GM12878 (cell line): ENCODE measurements at regions not wholly inside any gene's neighbourhood (a gene's known extent, or its start where the extent isn't known, plus 50 kb on each side); places are given as distances from the start of the nearest gene placed in this dataset.
A peak's percentile ranks its signal among the peaks of the same experiment; 100 is the strongest.

ENCODE experiments used
- ATAC-seq: fragments of 200-7000 bp; cut with Tn5 transposase; 3 replicates; pipeline ENCODE4 v1.9.1; 2020; ENCODE audit warnings: mild to moderate bottlenecking, moderate library complexity
- BruUV-seq: library from RNA; stranded (reverse); fragments of 400-500 nt; replicated peaks from 2 replicates; lab custom pipeline; 2021; lab: Mats Ljungman, UMichigan
- CTCF ChIA-PET: fragments of 300-600 bp; sonication (Branson Sonifier 250); formaldehyde crosslinking; extraction: SDS; loops from one replicate; lab custom pipeline; 2021; ENCODE audit warnings: inconsistent platforms; lab: Yijun Ruan, JAX
- POLR2A ChIA-PET: fragments of 350-600 bp; formaldehyde crosslinking; extraction: SDS; loops from one replicate; lab custom pipeline; 2021; ENCODE audit warnings: inconsistent platforms; lab: Charles Lee
- RAD21 ChIA-PET: fragments of 300-600 bp; sonication (Branson Sonifier 250); formaldehyde crosslinking; loops from one replicate; lab custom pipeline; 2023; ENCODE audit warnings: antibody characterized with exemption; ENCODE audit not compliant: unreplicated experiment; lab: Charles Lee
- SMC1A ChIA-PET: fragments of 300-600 bp; sonication (Branson Sonifier 250); formaldehyde crosslinking; loops from one replicate; lab custom pipeline; 2023; ENCODE audit not compliant: unreplicated experiment, uncharacterized antibody; lab: Charles Lee
- DNase-seq: peaks from one replicate; pipeline ENCODE4 v3.0.0-alpha.2; 2011; ENCODE audit warnings: low read depth, low spot score
- FAIRE-seq: peaks from 3 replicates; lab custom pipeline; 2011; peaks lifted over from hg19 to GRCh38; lab: Jason Lieb, UNC
- H2AFZ ChIP-seq: 2 replicates; pipeline ENCODE4 v1.6.0; 2011; ENCODE audit warnings: low read depth, low read length, control low read depth; ENCODE audit not compliant: control insufficient read depth
- H3K27ac ChIP-seq: 2 replicates; pipeline ENCODE4 v1.5.1; 2011; ENCODE audit warnings: control low read depth; ENCODE audit not compliant: control insufficient read depth, insufficient read depth
- H3K27me3 ChIP-seq, 2 experiments: replicated peaks in 1 of 2; 2 replicates each; pipeline versions ENCODE4 v1.6.0 to v1.6.1; 2011; ENCODE audit warnings: low read length in 1 of 2; ENCODE audit not compliant: control insufficient read depth in 2 of 2, insufficient read depth in 2 of 2
- H3K36me3 ChIP-seq, 2 experiments: 2 replicates each; pipeline ENCODE4 v1.5.1; 2011; ENCODE audit warnings: low read length in 1 of 2; ENCODE audit not compliant: control insufficient read depth in 2 of 2, insufficient read depth in 2 of 2
- H3K4me1 ChIP-seq: 2 replicates; pipeline ENCODE4 v1.6.1; 2011; ENCODE audit warnings: mild to moderate bottlenecking, low read length, moderate library complexity, mixed read lengths; ENCODE audit not compliant: control insufficient read depth, insufficient read depth
- H3K4me2 ChIP-seq: 2 replicates; pipeline ENCODE4 v1.6.0; 2011; ENCODE audit warnings: control low read depth; ENCODE audit not compliant: control insufficient read depth, insufficient read depth
- H3K4me3 ChIP-seq: fragments of 200-600 bp; sonication (generic); 2 replicates; pipeline ENCODE4 v1.5.1; 2016
- H3K79me2 ChIP-seq: 2 replicates; pipeline ENCODE4 v1.6.0; 2011; ENCODE audit warnings: low read length; ENCODE audit not compliant: control insufficient read depth, insufficient read depth
- H3K9ac ChIP-seq: 2 replicates; pipeline ENCODE4 v1.8.0; 2011; ENCODE audit warnings: low read length, control low read depth, mixed read lengths; ENCODE audit not compliant: control insufficient read depth, insufficient read depth
- H3K9me3 ChIP-seq: replicated peaks from 3 replicates; pipeline ENCODE4 v1.5.1; 2011; ENCODE audit warnings: mild to moderate bottlenecking, low read length; ENCODE audit not compliant: control insufficient read depth, insufficient read depth
- H4K20me1 ChIP-seq: 2 replicates; pipeline ENCODE4 v1.6.0; 2011; ENCODE audit not compliant: control insufficient read depth, insufficient read depth
- ATF7 ChIP-seq: fragments of 450-650 bp; IDR thresholded peaks from 2 replicates; pipeline ENCODE4 v1.6.1; 2016; ENCODE audit warnings: low read depth, mild to moderate bottlenecking
- FOXK2 ChIP-seq: fragments of 450-650 bp; IDR thresholded peaks from 2 replicates; pipeline ENCODE4 v1.6.1; 2017; ENCODE audit warnings: mild to moderate bottlenecking, moderate library complexity
- HDAC6 ChIP-seq: fragments of 200-600 bp; sonication (generic); IDR thresholded peaks from one replicate; pipeline ENCODE4 v1.8.0; 2017; ENCODE audit warnings: antibody characterized with exemption; ENCODE audit not compliant: unreplicated experiment
- NFYA ChIP-seq: IDR thresholded peaks from 2 replicates; pipeline ENCODE4 v1.6.1; 2011; ENCODE audit warnings: low read depth, mild to moderate bottlenecking, low read length, improper control_type of control experiment, borderline replicate concordance
- NR2F1 ChIP-seq: fragments of 450-650 bp; conservative IDR thresholded peaks from 2 replicates; pipeline ENCODE4 v1.6.1; 2017; ENCODE audit warnings: mild to moderate bottlenecking
- SMAD1 ChIP-seq: fragments of 450-650 bp; IDR thresholded peaks from 2 replicates; pipeline ENCODE4 v1.6.1; 2018; ENCODE audit warnings: mild to moderate bottlenecking, low read depth; ENCODE audit not compliant: partially characterized antibody
- SMAD5 ChIP-seq: IDR thresholded peaks from 2 replicates; pipeline ENCODE4 v1.6.1; 2016; ENCODE audit warnings: antibody characterized with exemption, low read depth
- SMC3 ChIP-seq: IDR thresholded peaks from 2 replicates; pipeline ENCODE4 v1.6.1; 2011; ENCODE audit warnings: low read length, improper control_type of control experiment, borderline replicate concordance
- SPI1 ChIP-seq: IDR thresholded peaks from 2 replicates; pipeline ENCODE4 v1.6.1; 2011; ENCODE audit warnings: low read depth, mild to moderate bottlenecking, low read length, moderate library complexity, borderline replicate concordance; ENCODE audit not compliant: insufficient read depth
- WGBS: methylation state at CpG from one replicate; pipeline ENCODE4 v1.1.6; 2016; ENCODE audit warnings: low lambda C conversion rate; ENCODE audit not compliant: insufficient replicate concordance, insufficient coverage; ENCODE audit errors: missing lambda C conversion rate; 5-methylcytosine and 5-hydroxymethylcytosine counted together
- in situ Hi-C: fragments of 300-500 bp; cut with MboI; formaldehyde crosslinking; loops from 9 replicates; pipeline ENCODE4 v1.14.3; 2018; ENCODE audit warnings: mixed read lengths
- intact Hi-C: fragments of 100-400 bp; cut with micrococcal nuclease; formaldehyde crosslinking; loops from one replicate; pipeline ENCODE4 v1.14.2; 2022; ENCODE audit not compliant: unreplicated experiment
- TF ChIP-seq, protein P1 (sequence below): fragments of 450-650 bp; IDR thresholded peaks from 2 replicates; pipeline ENCODE4 v1.6.1; 2018; ENCODE audit warnings: borderline replicate concordance, mild to moderate bottlenecking; ENCODE audit not compliant: partially characterized antibody

DNA sequence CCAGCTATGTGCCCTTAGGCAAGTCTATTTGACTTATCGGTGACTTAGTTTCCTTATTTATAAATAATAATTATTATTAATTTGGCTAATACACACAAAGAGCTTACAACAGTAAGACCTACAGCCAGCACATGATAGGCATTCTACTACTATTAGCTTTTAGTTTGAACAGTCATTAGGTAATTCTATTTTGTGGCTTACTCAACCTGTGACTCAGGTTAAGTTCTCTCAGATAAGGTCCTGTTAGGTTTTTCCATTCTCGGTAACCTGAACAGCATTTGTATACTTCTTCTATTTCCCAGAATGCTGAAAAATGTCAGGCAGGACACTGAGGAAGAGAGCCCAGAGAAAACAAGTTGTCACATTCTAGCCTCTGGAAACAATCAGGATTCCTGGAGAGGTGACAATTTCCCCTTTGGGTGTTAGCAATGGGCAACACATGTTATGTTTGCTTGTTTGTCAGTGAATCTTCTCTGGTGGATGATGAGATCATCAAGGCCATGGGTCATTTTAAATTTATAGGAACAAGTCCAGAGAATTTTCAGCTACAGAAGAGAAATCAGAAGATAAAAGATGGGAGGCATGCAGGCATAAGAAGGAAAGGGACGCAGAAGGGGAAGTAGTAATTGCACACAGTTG is 2144.7 kb downstream of the PCDH7 start (continued):
- TF ChIP-seq FOXK2 = no peak
- TF ChIP-seq SMC3 = no peak

DNA sequence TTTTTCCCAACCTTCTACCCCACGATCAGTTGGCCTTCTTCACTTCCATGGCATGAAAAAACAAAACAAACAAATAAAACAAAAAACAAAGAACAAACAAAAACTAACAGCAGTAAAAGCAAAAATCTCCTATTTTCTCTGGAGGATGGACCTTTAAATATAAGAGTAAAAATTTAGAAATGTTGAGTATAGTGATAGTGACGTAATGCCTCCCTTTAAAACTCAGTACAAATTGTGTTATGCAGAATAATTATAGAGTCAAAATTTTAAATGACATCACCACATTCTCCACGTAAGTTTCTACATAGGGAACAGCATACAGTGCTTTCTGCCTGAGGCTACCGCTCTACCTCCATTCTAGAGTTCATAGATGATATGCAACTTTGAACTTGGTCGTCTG is 2156.4 kb downstream of the PCDH7 start:
- no peak overlapping the region for H3K9ac ChIP-seq
- H3K27me3 ChIP-seq = no peaks in the 10 kb centered on the region
- intact Hi-C loops (no loop called here), in situ Hi-C loops (no loop called here)
- H4K20me1 ChIP-seq = no peaks in the 10 kb centered on the region
- 13% methylated on average over 5 of the region's 5 CpGs for WGBS
- H3K4me1 ChIP-seq = no peaks in the 10 kb centered on the region
- CTCF ChIA-PET = no interaction called here
- RAD21 ChIA-PET = no interaction called here
- no peaks in the 10 kb centered on the region for H3K79me2 ChIP-seq
- no peak overlapping the region for H3K4me2 ChIP-seq
- DNase-seq (no peak), FAIRE-seq (no peak), ATAC-seq (no peak)
- no peak overlapping the region for H3K4me3 ChIP-seq
- H3K9me3 ChIP-seq = no peaks in the 10 kb centered on the region
- no peak overlapping the region for H2AFZ ChIP-seq
- H3K27ac ChIP-seq = no peak overlapping the region
- no peaks in the 10 kb centered on the region for H3K36me3 ChIP-seq
- POLR2A ChIA-PET = no interaction called here
- no peak for TF ChIP-seq NFYA
- TF ChIP-seq SMAD5 = no peak
- peak; percentile 29; the same call in 1 of the 2 replicates for TF ChIP-seq ATF7
- no TSS peak for BruUV-seq
- SMC1A ChIA-PET = interaction anchor here (1.3 kb wide), 1 partner anchor 18 kb away, joined by 3 read pairs; no protein-coding TSS in a partner anchor

DNA sequence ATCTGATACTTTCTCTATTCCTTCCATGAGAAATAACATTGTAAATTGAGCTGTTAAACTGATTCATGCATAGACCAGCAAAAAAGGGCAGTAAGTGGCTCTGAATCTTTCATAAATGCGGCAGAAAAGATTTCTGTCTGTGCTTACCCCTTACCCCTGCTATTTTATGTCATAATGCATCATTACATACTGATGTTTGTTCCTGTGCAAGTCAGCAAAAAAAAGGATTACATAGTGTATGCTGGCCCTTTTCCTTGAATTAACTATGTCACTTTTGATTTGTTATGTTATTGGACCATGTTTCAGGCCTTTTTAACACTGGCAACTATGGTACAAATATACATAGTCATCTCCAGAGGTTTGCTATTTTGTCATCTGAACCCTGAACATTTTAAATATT is 2159.7 kb downstream of the PCDH7 start:
- no peak for FAIRE-seq
- H3K27ac ChIP-seq = no peak overlapping the region
- no peak overlapping the region for H3K4me3 ChIP-seq
- WGBS = 6% methylated on average over 1 of the region's 1 CpG
- no peak for TF ChIP-seq NR2F1
- TF ChIP-seq HDAC6 = no peak
- no peak for TF ChIP-seq SPI1
- TF ChIP-seq SMAD1 = no peak
- TF ChIP-seq, protein P1, sequence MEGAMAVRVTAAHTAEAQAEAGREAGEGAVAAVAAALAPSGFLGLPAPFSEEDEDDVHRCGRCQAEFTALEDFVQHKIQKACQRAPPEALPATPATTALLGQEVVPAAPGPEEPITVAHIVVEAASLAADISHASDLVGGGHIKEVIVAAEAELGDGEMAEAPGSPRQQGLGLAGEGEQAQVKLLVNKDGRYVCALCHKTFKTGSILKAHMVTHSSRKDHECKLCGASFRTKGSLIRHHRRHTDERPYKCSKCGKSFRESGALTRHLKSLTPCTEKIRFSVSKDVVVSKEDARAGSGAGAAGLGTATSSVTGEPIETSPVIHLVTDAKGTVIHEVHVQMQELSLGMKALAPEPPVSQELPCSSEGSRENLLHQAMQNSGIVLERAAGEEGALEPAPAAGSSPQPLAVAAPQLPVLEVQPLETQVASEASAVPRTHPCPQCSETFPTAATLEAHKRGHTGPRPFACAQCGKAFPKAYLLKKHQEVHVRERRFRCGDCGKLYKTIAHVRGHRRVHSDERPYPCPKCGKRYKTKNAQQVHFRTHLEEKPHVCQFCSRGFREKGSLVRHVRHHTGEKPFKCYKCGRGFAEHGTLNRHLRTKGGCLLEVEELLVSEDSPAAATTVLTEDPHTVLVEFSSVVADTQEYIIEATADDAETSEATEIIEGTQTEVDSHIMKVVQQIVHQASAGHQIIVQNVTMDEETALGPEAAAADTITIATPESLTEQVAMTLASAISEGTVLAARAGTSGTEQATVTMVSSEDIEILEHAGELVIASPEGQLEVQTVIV = no peak
- ChIA-PET SMC1A (no interaction called here), CTCF (no interaction called here), RAD21 (no interaction called here), POLR2A (no interaction called here)
- H3K4me1 ChIP-seq = no peaks in the 10 kb centered on the region
- no peaks in the 10 kb centered on the region for H3K79me2 ChIP-seq
- intact Hi-C loops = no loop called here
- no peak overlapping the region for H2AFZ ChIP-seq
- no peak for DNase-seq
- no peaks in the 10 kb centered on the region for H3K36me3 ChIP-seq
- no TSS peak for BruUV-seq
- H3K27me3 ChIP-seq = no peaks in the 10 kb centered on the region
- no peaks in the 10 kb centered on the region for H4K20me1 ChIP-seq
- no peak for ATAC-seq
- H3K4me2 ChIP-seq = no peak overlapping the region
- H3K9ac ChIP-seq = no peak overlapping the region
- in situ Hi-C loops = no loop called here
- H3K9me3 ChIP-seq = no peaks in the 10 kb centered on the region
